ENCODE measurements at regions not wholly inside any gene's neighbourhood (a gene's known extent, or its start where the extent isn't known, plus 50 kb on each side); places are given as distances from the start of the nearest gene placed in this dataset.
"Not testable (repeated sequence)": the region's sequence is repeated elsewhere in the genome, so short reads cannot be mapped to it uniquely, and the experiment has no call there.

DNA sequence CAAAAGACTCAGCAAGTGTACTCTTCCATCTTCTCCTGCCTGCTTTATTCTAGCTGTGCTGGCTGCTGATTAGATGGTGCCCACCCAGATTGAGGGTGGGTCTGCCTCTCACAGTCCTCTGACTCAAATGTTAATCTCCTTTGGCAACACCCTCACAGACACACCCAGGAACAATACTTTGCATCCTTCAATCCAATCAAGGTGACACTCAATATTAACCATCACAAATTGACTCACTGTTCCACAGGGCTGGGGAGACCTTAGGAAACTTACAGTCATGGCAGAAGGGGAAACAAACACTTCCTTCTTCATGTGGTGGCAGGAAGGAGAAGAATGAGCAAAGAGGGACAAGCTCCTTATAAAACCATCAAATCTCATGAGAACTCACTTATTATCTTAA, 94.9 kb upstream of the PLSCR5 start:
- not testable (repeated sequence) for ATAC-seq, H3K27ac Mint-ChIP-seq

DNA sequence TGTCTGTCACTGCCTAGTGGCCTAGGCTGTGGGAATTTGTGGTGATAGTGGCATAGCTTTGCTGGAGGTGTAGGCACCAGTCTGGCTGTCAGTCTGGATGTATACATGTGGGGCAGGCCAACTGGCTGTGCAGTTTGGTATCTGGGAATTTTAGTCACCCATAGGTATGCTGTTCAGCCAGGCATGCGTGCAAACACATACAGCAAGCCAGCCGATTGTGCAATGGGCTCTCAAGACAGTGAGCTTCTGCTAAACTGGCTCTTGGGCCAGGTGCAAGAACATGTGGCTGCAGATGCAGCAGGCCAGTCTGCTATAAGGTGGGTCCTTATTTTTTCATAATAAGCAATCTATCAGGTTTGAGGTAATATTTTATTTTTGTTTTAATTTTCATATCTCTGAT, 87.1 kb upstream of the PLSCR5 start:
- H3K27me3 Mint-ChIP-seq (ENCODE audit: insufficient read depth, low read depth, poor library complexity): no peaks in the 10 kb centered on the region
- peaks cover 3% of the 10 kb centered on the region; the same call in 2 of the 3 replicates for H3K9me3 Mint-ChIP-seq
- ATAC-seq: no peak

More for the DNA sequence above, 94.9 kb upstream of the PLSCR5 start:
- H3K4me2 ChIP-seq; H3K4me1 ChIP-seq (ENCODE audit: insufficient read depth); H3K36me3 Mint-ChIP-seq (ENCODE audit: low read depth); H3K4me1 Mint-ChIP-seq; H2AFZ ChIP-seq; H3K4me3 Mint-ChIP-seq; H3K4me3 ChIP-seq; H3K9me3 Mint-ChIP-seq; H3K79me2 ChIP-seq (replicated peaks; ENCODE audit: insufficient read depth); H3K27me3 Mint-ChIP-seq (ENCODE audit: insufficient read depth, low read depth, poor library complexity); H3K27ac ChIP-seq (ENCODE audit: low read depth); H3K9me2 ChIP-seq (ENCODE audit: insufficient read depth); H4K20me1 ChIP-seq (replicated peaks; ENCODE audit: insufficient read depth); H3K27me3 ChIP-seq (ENCODE audit: insufficient read depth); DNase-seq (ENCODE audit: low spot score); H3K36me3 ChIP-seq (ENCODE audit: insufficient read depth); H3F3A ChIP-seq (replicated peaks; ENCODE audit: low read depth): not testable (repeated sequence)

DNA sequence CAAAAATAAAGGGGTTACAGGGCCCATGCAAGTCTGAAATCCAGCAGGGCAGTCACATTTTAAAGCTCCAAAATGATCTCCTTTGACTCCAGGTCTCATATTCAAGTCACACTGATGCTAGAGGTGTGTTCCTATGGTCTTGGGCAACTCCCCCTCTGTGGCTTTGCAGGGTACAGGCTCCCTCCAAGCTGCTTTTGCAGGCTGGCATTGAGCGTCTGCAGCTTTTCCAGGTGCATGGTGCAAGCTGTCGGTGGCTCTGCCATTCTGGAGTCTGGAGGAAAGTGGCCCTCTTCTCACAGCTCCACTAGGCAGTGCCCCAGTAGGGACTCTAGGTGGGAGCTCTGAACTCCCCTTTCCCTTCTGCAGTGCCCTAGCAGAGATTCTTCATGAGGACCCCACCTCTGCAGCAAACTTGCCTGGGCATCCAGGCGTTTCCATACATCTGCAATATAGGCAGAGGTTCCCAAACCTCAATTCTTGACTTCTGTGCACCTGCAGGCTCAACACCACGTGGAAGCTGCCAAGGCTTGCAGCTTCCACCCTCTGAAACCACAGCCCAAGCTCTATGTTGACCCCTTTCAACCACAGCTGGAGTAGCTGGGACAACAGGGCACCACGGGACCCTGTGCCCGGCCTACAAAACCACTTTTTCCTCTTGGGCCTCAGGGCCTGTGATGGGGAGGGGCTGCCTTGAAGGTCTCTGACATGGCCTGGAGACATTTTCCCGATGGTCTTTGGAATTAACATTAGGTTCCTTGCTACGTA, 80.1 kb upstream of the PLSCR5 start:
- no peaks in the 10 kb centered on the region for H3K36me3 Mint-ChIP-seq (ENCODE audit: low read depth)
- no peaks in the 10 kb centered on the region for H3K27me3 ChIP-seq (ENCODE audit: insufficient read depth)
- H2AFZ ChIP-seq: no peak overlapping the region
- H3K27ac ChIP-seq (ENCODE audit: low read depth): no peak overlapping the region
- no peaks in the 10 kb centered on the region for H3K36me3 ChIP-seq (ENCODE audit: insufficient read depth)
- peaks cover 6% of the 10 kb centered on the region; the same call in 2 of the 3 replicates for H3K9me3 Mint-ChIP-seq
- peaks cover 5% of the 10 kb centered on the region; the same call in 1 of the 3 replicates for H3K4me1 Mint-ChIP-seq
- H3K4me1 ChIP-seq (ENCODE audit: insufficient read depth): no peaks in the 10 kb centered on the region
- no peak overlapping the region for H3K4me3 ChIP-seq
- ATAC-seq (no peak), DNase-seq (ENCODE audit: low spot score) (no peak)
- H3F3A ChIP-seq (replicated peaks; ENCODE audit: low read depth): no peaks in the 10 kb centered on the region
- no peak overlapping the region for H3K27ac Mint-ChIP-seq
- H3K4me3 Mint-ChIP-seq: no peak overlapping the region
- H3K79me2 ChIP-seq (replicated peaks; ENCODE audit: insufficient read depth): no peaks in the 10 kb centered on the region
- H3K4me2 ChIP-seq: no peak overlapping the region
- H3K27me3 Mint-ChIP-seq (ENCODE audit: insufficient read depth, low read depth, poor library complexity): no peaks in the 10 kb centered on the region
- no peaks in the 10 kb centered on the region for H4K20me1 ChIP-seq (replicated peaks; ENCODE audit: insufficient read depth)
- H3K9me2 ChIP-seq (ENCODE audit: insufficient read depth): no peaks in the 10 kb centered on the region
- TF ChIP-seq, protein P1, sequence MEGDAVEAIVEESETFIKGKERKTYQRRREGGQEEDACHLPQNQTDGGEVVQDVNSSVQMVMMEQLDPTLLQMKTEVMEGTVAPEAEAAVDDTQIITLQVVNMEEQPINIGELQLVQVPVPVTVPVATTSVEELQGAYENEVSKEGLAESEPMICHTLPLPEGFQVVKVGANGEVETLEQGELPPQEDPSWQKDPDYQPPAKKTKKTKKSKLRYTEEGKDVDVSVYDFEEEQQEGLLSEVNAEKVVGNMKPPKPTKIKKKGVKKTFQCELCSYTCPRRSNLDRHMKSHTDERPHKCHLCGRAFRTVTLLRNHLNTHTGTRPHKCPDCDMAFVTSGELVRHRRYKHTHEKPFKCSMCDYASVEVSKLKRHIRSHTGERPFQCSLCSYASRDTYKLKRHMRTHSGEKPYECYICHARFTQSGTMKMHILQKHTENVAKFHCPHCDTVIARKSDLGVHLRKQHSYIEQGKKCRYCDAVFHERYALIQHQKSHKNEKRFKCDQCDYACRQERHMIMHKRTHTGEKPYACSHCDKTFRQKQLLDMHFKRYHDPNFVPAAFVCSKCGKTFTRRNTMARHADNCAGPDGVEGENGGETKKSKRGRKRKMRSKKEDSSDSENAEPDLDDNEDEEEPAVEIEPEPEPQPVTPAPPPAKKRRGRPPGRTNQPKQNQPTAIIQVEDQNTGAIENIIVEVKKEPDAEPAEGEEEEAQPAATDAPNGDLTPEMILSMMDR (conservative IDR thresholded peaks at IDR 0.05; ENCODE audit: low read depth in 2 of 2): no peak
- TF ChIP-seq, protein P2, sequence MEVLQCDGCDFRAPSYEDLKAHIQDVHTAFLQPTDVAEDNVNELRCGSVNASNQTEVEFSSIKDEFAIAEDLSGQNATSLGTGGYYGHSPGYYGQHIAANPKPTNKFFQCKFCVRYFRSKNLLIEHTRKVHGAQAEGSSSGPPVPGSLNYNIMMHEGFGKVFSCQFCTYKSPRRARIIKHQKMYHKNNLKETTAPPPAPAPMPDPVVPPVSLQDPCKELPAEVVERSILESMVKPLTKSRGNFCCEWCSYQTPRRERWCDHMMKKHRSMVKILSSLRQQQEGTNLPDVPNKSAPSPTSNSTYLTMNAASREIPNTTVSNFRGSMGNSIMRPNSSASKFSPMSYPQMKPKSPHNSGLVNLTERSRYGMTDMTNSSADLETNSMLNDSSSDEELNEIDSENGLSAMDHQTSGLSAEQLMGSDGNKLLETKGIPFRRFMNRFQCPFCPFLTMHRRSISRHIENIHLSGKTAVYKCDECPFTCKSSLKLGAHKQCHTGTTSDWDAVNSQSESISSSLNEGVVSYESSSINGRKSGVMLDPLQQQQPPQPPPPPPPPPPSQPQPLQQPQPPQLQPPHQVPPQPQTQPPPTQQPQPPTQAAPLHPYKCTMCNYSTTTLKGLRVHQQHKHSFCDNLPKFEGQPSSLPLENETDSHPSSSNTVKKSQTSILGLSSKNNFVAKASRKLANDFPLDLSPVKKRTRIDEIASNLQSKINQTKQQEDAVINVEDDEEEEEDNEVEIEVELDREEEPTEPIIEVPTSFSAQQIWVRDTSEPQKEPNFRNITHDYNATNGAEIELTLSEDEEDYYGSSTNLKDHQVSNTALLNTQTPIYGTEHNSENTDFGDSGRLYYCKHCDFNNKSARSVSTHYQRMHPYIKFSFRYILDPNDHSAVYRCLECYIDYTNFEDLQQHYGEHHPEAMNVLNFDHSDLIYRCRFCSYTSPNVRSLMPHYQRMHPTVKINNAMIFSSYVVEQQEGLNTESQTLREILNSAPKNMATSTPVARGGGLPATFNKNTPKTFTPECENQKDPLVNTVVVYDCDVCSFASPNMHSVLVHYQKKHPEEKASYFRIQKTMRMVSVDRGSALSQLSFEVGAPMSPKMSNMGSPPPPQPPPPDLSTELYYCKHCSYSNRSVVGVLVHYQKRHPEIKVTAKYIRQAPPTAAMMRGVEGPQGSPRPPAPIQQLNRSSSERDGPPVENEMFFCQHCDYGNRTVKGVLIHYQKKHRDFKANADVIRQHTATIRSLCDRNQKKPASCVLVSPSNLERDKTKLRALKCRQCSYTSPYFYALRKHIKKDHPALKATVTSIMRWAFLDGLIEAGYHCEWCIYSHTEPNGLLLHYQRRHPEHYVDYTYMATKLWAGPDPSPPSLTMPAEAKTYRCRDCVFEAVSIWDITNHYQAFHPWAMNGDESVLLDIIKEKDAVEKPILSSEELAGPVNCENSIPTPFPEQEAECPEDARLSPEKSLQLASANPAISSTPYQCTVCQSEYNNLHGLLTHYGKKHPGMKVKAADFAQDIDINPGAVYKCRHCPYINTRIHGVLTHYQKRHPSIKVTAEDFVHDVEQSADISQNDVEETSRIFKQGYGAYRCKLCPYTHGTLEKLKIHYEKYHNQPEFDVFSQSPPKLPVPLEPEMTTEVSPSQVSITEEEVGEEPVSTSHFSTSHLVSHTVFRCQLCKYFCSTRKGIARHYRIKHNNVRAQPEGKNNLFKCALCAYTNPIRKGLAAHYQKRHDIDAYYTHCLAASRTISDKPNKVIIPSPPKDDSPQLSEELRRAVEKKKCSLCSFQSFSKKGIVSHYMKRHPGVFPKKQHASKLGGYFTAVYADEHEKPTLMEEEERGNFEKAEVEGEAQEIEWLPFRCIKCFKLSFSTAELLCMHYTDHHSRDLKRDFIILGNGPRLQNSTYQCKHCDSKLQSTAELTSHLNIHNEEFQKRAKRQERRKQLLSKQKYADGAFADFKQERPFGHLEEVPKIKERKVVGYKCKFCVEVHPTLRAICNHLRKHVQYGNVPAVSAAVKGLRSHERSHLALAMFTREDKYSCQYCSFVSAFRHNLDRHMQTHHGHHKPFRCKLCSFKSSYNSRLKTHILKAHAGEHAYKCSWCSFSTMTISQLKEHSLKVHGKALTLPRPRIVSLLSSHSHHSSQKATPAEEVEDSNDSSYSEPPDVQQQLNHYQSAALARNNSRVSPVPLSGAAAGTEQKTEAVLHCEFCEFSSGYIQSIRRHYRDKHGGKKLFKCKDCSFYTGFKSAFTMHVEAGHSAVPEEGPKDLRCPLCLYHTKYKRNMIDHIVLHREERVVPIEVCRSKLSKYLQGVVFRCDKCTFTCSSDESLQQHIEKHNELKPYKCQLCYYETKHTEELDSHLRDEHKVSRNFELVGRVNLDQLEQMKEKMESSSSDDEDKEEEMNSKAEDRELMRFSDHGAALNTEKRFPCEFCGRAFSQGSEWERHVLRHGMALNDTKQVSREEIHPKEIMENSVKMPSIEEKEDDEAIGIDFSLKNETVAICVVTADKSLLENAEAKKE (CRISPR knock-in tag; IDR thresholded peaks at IDR 0.05): no peak
- no peak for TF ChIP-seq POLR2AphosphoS5 (IDR thresholded peaks at IDR 0.05; ENCODE audit: low read depth)

More for the DNA sequence above, 87.1 kb upstream of the PLSCR5 start:
- Mint-ChIP-seq H3K4me3 (no peak overlapping the region), H3K36me3 (ENCODE audit: low read depth) (no peaks in the 10 kb centered on the region), H3K4me1 (no peaks in the 10 kb centered on the region), H3K27ac (peak overlapping the region; percentile 36; the same call in 1 of the 2 replicates)
- H3K9me2 ChIP-seq (ENCODE audit: insufficient read depth): peaks cover 15% of the 10 kb centered on the region
- no peak for DNase-seq (ENCODE audit: low spot score)
- no peak overlapping the region for H3K4me3 ChIP-seq
- TF ChIP-seq, protein P1 (conservative IDR thresholded peaks at IDR 0.05; ENCODE audit: low read depth in 2 of 2): no peak
- no peak overlapping the region for H3K4me2 ChIP-seq
- H3K36me3 ChIP-seq (ENCODE audit: insufficient read depth): no peaks in the 10 kb centered on the region
- H3K4me1 ChIP-seq (ENCODE audit: insufficient read depth): no peaks in the 10 kb centered on the region
- H2AFZ ChIP-seq: no peak overlapping the region
- no peak overlapping the region for H3K27ac ChIP-seq (ENCODE audit: low read depth)
- no peaks in the 10 kb centered on the region for H3F3A ChIP-seq (replicated peaks; ENCODE audit: low read depth)
- H3K27me3 ChIP-seq (ENCODE audit: insufficient read depth): no peaks in the 10 kb centered on the region
- no peaks in the 10 kb centered on the region for H3K79me2 ChIP-seq (replicated peaks; ENCODE audit: insufficient read depth)
- no peaks in the 10 kb centered on the region for H4K20me1 ChIP-seq (replicated peaks; ENCODE audit: insufficient read depth)
